HG03039 (cell line): ENCODE measurements at regions not wholly inside any gene's neighbourhood (a gene's known extent, or its start where the extent isn't known, plus 50 kb on each side); places are given as distances from the start of the nearest gene placed in this dataset.

Experiments
- ATAC-seq: cut with Tn5 transposase; IDR thresholded peaks from one replicate; pipeline ENCODE4 v1.9.1; 2021; ENCODE audit warnings: mild to moderate bottlenecking, moderate library complexity; ENCODE audit not compliant: unreplicated experiment

- no peak for ATAC-seq
These were observed 1515.6 kb downstream of the TBC1D22A start for GRCh38 chr22:48277868-48278581.

DNA sequence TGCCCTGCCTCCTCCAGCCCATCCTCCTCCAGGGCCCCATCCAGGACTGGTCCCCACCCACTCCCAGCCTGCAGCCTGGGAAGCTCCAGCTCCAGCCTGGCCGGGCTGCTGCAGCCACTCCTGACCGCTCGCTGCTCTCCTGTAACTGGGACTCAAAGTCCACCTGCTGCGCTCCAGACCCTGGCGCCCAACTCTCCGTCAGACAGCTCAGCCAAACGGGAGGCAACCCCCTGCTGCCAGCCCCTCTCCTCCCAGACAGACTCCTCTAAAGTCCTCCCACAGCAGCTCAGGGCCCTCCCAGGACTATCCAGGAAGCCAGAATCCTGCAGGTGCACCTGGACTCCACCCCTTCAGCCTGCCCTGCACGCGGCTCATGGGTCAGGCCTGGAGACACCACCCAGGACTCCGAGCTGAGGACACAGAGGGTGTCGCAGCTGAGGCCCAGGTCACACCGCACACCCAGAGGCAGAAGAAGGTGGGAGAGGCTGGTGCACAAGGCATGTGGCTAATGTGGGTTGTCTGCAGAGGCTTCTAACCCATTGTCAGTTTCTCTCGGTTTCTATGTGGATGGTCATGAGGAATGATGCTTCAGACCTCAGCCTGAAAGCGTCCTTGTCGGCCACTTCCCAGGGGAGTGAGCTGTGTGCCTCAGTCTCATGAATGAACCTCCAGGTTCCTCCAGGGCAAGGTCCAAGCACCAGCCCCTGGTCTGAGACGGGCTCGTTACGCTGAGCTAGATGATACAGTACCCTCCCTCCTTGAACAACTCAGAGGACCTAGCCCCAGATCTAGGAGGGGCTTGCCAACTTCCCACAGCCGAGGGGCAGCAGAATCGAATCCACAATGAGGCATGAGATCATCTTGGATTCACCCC is 1514.8 kb downstream of the TBC1D22A start:
- ATAC-seq: no peak

- no peak for ATAC-seq
These were observed 1513.0 kb downstream of the TBC1D22A start for GRCh38 chr22:48275412-48275811.

DNA sequence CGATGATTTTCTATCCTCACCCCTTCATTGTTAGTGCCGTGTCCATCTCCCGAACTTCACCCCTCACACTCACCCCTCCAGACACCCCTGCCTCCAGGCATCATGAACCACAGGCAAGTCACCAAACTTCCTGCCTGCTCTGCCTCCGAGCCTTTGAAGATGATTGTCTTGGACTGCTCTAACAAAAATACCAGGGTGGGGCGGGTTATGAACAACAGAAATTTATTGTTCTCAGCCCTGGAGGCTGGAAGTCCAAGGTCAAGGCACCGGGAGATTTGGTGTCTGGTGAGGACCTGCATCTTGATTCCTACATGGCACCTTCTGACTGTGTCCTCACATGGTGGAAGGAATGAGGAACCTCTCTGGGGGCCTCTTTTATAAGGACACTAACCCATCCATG is 1508.3 kb downstream of the TBC1D22A start:
- no peak for ATAC-seq

- no peak for ATAC-seq
These were observed 1506.5 kb downstream of the TBC1D22A start for GRCh38 chr22:48268771-48269552.

DNA sequence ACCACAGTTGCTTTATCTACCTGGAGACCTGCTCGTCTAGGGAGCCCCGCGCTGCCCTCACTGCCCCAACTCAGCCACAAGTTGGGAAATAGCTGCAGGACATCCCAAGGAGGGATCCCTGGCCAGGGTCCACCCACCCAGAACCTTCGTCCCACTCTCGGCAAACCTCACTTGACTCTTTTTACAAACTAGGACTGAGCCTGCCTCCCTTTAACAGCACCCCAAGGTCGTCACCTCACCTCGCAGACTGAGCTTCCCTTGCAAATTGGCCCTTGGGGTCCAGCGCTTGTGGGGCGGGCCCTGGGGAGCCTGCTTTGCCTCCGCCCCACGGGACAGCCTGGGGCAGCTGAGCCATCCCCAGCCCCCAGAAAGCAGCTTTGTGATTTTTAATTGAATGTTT is 1505.8 kb downstream of the TBC1D22A start:
- no peak for ATAC-seq

- no peak for ATAC-seq
These were observed 1505.2 kb downstream of the TBC1D22A start for GRCh38 chr22:48267681-48268080.

GRCh38 chr22:48265000-48265625 is 1502.7 kb downstream of the TBC1D22A start:
- no peak for ATAC-seq

DNA sequence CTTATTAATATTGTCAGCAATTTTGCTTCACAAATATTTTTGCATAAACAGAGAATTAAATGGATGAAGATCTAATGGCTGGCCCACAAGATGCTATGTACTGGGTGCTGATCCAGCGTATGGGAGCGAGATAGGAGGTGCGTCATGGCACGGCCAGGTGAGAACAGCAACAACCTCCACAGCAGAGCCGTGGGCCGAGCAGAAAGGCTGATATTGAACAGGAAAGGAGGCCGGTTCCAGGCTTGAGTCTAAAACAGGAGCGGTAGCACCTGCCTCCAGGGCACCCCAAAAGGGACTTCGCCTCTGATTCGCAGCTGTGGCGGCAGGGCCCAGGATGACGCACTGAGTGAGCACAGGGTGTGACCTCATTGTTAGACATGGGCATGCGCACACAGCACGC is 1502.1 kb downstream of the TBC1D22A start:
- no peak for ATAC-seq

DNA sequence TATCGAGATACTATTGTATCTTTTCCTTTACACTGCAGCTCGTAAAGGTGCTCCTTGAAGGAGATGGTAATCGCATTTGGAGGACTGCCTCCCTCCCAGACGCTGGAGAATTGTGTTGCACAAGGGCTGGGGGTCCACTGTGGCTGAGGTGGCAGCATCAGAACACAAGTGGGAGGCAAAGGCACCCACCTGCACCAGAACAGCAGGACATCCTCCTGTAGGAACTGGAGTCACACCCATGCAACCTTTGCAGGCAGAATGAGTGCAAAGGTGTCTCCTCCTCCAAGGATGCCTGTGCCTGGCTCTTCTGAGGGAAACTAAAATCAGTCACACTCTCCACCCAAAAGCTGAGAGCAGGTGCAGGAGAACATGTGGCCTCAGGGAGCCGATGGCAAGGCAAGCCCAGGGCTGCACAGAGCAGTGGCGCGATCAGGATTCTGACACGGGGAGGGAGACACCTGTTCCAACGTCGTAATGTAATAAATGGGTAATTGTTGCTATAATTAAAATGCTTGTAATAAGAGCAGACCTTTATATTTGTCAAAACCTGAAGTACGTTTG is 1501.4 kb downstream of the TBC1D22A start:
- ATAC-seq: no peak

- no peak for ATAC-seq
These were observed 1500.9 kb downstream of the TBC1D22A start for GRCh38 chr22:48263431-48263765.

DNA sequence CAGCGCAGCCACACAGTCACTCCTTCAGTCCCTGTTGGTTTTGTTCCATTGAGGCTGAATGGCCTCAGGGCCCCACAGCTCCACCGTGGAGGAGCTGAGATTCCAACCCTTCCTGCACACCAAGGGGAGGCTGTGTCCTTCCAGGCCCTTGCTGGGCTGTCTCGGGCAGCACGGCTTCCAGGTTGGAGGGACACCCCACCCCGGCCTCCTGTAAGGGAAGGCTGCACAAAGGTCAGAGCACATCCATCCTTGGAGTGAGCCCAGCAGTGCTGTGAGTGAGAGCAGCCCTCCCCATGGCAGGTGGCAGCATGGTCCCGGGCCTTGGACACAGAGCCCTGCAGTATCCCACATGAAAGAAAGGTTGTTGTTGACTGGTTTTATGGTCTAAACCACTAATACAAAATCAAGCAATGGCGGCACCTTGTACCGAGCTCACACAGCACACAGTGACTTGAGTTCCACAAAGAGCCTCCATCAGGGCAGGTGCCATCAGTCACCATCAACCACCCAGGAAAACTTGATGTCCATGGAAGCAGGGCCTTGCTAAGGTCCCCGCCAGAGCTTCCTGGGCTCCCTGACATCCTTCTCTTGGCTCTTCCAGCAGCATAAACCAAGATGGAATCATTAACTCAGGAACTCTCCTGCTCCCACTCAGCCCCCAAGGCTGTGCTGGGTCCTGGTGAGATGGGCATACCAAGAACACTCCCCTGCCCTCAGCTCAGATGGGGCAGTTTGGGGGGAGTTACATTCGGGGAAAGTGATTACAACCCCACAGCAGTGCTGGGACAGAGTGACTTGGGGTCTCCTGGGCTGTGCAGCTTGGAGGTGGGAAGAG is 1500.4 kb downstream of the TBC1D22A start:
- no peak for ATAC-seq

DNA sequence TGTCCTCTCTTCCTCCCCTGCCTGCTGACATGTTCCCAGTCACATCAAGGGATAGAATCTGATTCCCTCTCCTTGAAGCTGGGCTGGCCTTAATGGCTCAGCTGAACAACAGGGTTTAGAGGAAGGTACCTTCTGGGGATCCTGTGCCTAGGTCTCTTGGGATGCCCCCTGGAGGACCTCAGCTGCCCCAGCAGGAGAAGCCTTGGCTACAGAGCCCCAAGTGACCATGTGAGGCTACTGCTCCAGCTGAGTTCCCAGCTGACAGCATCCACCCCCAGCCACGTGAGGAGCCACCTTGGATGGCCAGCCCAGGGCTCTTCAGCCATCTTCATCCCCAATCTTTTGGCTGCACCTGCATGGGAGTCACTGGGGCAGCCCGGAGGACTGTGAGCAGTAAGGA is 1499.3 kb downstream of the TBC1D22A start:
- ATAC-seq: no peak

DNA sequence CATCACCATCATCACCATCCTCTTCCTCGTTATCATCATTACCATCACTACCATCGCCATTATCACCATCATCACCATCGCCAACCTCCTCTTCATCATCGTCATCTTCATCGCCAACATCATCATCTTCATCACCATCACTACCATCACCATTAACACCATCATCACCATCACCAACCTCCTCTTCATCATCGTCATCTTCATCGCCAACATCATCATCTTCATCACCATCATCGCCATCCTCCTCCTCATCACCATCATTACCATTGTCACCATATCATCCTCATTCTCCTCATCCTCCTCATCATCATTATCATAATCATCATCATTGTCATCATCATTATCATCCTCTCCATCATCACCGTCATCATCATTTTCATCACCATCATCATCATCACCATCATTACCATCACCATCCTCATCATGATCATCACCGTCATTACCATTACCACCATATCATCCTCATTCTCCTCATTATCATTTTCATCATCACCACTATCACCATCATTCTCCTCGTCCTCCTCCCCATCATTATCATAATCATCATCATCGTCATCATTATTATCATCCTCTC is 1498.7 kb downstream of the TBC1D22A start:
- ATAC-seq: no peak

DNA sequence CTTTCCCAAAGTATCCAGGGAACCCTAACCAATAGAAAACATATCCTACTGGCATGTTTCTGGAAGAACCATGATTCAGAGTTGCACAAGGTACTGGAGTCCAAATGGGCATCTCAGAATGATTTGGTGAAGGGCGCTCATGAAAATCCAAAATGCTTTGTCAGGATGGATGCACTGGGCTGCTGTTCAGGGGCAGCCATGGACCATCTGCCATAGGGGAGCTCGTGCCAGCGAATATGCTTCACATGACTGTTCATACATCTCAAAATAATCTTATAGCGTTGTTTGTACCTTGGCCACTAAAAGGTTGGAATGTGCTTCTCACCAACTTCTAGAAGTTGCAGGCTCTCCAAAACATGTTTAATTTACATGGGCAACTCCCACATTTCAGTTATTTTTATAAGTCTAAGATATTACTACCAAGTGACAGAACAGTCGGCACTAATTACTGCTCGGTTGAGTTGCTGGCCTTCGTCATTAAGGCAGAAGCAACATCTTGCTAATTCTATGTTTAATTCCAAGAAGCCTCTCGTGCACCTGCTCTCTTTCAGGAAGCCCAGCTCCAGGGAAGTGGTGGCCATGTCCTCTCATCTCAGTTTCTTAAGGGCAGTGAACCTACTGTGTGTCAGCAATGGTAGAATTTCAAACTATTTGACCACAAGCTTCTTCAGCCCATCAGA is 1497.7 kb downstream of the TBC1D22A start:
- ATAC-seq: no peak

DNA sequence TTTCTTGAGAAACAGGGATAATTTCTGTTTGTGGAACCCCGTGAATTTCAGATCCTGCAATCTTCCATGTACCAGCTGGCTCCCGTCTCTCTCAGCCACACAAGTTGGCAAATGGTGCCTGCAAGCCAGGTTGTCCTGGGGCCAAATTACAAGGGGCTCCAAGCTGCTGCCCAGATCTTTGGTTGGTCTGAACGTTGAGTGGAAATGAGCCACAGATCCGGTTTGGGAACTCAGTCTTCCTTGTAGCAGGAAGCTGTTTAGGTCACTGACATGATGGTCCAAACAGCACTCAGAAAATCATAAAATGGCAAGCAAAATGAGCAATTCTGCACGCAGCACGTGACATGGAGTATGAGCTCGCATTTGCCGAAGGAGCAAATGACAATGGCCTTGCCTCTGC is 1496.4 kb downstream of the TBC1D22A start:
- ATAC-seq: no peak

GRCh38 chr22:48258064-48258701 is 1495.7 kb downstream of the TBC1D22A start:
- no peak for ATAC-seq

GRCh38 chr22:48257685-48258055 is 1495.2 kb downstream of the TBC1D22A start:
- ATAC-seq: no peak
